GM21528 (cell line): ENCODE measurements at regions not wholly inside any gene's neighbourhood (a gene's known extent, or its start where the extent isn't known, plus 50 kb on each side); places are given as distances from the start of the nearest gene placed in this dataset.

Experiments used
- ATAC-seq: cut with Tn5 transposase; IDR thresholded peaks from one replicate; pipeline ENCODE4 v1.9.1; 2021; ENCODE audit warnings: mild to moderate bottlenecking, moderate library complexity; ENCODE audit not compliant: unreplicated experiment, low FRiP score

DNA sequence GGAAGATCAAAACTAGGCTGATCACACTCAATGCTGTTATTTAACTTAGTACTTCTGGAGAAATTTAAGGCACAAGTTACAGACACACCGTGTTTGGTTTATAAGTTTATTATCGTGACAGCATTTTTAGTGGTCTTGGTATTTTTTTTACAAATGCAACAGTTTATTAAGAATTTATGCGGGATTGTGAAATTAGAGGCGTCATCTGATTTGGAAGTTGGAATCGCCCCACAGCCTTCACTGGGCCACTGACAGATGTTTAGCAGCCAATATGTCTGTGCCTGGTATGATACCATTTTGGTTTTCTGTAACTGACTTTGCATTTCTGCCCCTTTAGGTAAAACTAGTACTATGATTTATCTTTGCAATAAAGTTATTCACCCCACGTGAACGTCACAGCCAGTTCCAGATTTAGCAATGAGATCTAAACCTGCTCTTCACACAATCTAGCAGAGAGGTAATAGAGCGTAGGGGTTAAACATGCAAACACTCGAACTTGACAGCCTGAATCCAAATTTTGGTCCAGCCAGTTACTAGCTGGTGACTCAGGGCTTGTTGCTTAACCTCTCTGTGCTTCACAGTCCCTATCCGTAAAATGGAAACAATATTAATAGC lies 73.2 kb upstream of the SSTR1 start:
- ATAC-seq, result no peak

- no peak for ATAC-seq
Measured at GRCh38 chr14:38135106-38135867, 72.4 kb upstream of the SSTR1 start.

- no peak for ATAC-seq
Measured at GRCh38 chr14:38137005-38137404, 70.7 kb upstream of the SSTR1 start.

DNA sequence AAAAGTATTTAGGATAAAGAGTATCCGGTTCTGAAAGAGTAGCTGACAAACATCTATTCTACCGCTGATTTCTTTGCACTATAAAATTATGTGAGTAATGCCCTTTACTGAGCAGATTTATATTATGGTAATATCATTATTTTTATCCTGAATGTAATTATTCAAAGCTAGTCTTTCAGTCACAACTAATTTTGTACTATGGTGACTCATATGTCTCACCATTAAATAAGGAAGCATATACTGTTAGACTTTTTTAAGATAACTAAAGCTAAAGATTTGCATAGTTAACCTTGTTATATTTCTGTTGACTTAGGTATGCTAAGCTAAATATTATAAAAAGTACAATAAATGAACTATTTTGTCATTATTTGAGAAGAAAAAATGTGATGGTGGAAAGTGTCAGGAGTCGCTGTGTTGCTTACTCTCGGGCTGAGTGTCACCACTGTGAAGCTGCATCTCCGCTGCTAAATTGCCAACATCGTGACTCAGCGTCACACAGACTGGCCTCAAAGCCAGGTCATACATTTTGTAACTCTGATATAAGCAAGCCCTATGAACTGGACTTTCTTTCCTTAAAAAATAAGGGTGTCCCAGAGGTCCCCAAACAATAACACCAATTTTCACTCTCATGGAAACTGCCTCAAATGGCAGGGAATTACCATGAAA lies 69.1 kb upstream of the SSTR1 start:
- no peak for ATAC-seq

DNA sequence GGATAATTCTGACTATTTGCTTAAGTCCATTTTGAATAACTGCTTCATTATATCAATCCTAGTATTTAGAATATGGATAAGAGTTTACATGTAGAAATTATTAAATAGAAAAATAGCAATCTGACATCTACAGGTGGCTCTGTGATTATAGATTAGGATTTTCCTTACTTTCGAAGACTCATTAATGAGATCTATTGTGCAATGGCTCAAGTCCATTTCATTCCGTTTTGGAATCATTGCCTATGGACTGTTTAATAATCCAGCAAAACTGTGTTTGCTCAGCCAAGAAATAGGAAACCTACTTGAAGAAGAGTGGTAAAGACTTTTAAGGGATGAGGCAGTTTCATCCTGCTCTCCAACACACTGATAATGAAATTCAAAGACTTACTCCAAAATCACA lies 67.8 kb upstream of the SSTR1 start:
- ATAC-seq, result no peak

DNA sequence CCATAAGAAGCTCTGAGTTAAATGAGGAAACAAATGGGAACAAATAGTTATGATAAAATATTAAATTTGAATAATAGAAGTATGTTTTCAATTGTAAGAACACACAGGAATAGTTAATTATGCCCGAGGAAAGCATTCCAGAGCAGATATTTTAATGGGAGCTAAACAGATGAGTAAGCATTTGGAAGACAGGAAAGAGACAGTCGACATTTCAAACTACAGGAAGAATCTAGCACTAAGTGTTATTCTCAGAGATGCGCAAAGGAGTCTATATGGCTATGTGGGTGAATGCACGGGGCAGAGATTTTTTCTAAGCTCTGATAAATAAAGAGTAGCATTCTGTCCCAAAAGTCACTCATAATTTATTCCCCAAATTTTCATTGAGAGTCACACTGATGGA lies 64.5 kb upstream of the SSTR1 start:
- ATAC-seq, result no peak

- no peak for ATAC-seq
Measured at GRCh38 chr14:38143659-38144505, 63.8 kb upstream of the SSTR1 start.

GRCh38 chr14:38145142-38145541 lies 62.6 kb upstream of the SSTR1 start:
- ATAC-seq, result no peak

DNA sequence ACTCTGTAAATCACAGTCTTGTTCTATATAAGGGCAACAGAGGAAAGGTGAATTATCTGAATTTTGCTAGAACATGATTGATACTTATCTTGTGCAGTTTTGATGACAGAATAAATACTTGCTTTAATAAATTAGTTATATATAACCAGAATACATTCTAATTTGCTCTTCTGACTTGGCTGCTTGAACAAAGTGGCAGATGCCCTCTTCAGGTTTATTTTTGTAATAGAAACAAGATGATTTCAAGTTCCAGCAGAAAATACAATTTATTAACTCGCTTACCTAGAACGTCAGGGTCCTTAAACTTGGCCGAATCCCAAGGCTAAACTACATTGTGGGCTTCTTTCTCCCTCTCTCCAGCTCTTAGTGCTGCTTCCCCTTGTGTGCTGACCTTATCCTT lies 57.6 kb upstream of the SSTR1 start:
- ATAC-seq, result no peak
